ENCODE measurements at regions not wholly inside any gene's neighbourhood (a gene's known extent, or its start where the extent isn't known, plus 50 kb on each side); places are given as distances from the start of the nearest gene placed in this dataset.

- no peak for TF ChIP-seq CTCF (conservative IDR thresholded peaks at IDR 0.05; ENCODE audit: low read length)
- TF ChIP-seq EZH2phosphoT487 (IDR thresholded peaks at IDR 0.05; ENCODE audit: borderline replicate concordance), result no peak
- Histone ChIP-seq H3K4me2 (ENCODE audit: low read depth, low read length, poor library complexity, severe bottlenecking) (peak overlapping the region; percentile 8), H3K79me2 (ENCODE audit: insufficient read depth, low read length) (no peaks in the 10 kb centered on the region), H3K9ac (ENCODE audit: low read depth, low read length, poor library complexity, severe bottlenecking) (peak overlapping the region; percentile 49), H3K9me3 (ENCODE audit: insufficient read depth, low read depth, low read length) (no peaks in the 10 kb centered on the region; the same call in 1 of the 2 replicates), H3F3A (ENCODE audit: low read depth) (peaks cover 7% of the 10 kb centered on the region; the same call in 1 of the 2 replicates), H3K4me3 (ENCODE audit: low read length, poor library complexity, severe bottlenecking) (no peak overlapping the region), H3K9me2 (replicated peaks; ENCODE audit: low read depth, low read length) (no peaks in the 10 kb centered on the region), H2AFZ (ENCODE audit: low read length) (no peak overlapping the region), H3K4me1 (ENCODE audit: insufficient read depth, low read length, poor library complexity, severe bottlenecking) (peaks cover 69% of the 10 kb centered on the region), H4K20me1 (ENCODE audit: insufficient read depth, low read length, poor library complexity, severe bottlenecking) (no peaks in the 10 kb centered on the region), H3K27me3 (ENCODE audit: insufficient read depth, low read length, poor library complexity, severe bottlenecking) (no peaks in the 10 kb centered on the region), H3K36me3 (ENCODE audit: insufficient read depth, low read length) (no peaks in the 10 kb centered on the region)
Observed at GRCh38 chr7:142362349-142362748, 104.5 kb upstream of the PRSS58 start.

- no peak overlapping the region for H3K4me2 ChIP-seq (ENCODE audit: low read depth, low read length, poor library complexity, severe bottlenecking)
- no peak overlapping the region for H2AFZ ChIP-seq (ENCODE audit: low read length)
- peaks cover 14% of the 10 kb centered on the region for H3K79me2 ChIP-seq (ENCODE audit: insufficient read depth, low read length)
- H3K9me3 ChIP-seq (ENCODE audit: insufficient read depth, low read depth, low read length), result no peaks in the 10 kb centered on the region
- peaks cover 12% of the 10 kb centered on the region; the same call in 1 of the 2 replicates for H3F3A ChIP-seq (ENCODE audit: low read depth)
- peak overlapping the region; percentile 83 for H3K9ac ChIP-seq (ENCODE audit: low read depth, low read length, poor library complexity, severe bottlenecking)
- H3K4me3 ChIP-seq (ENCODE audit: low read length, poor library complexity, severe bottlenecking), result no peak overlapping the region
- no peaks in the 10 kb centered on the region for H3K36me3 ChIP-seq (ENCODE audit: insufficient read depth, low read length)
- no peaks in the 10 kb centered on the region for H3K27me3 ChIP-seq (ENCODE audit: insufficient read depth, low read length, poor library complexity, severe bottlenecking)
- H4K20me1 ChIP-seq (ENCODE audit: insufficient read depth, low read length, poor library complexity, severe bottlenecking), result no peaks in the 10 kb centered on the region
- H3K9me2 ChIP-seq (replicated peaks; ENCODE audit: low read depth, low read length), result no peaks in the 10 kb centered on the region
- H3K4me1 ChIP-seq (ENCODE audit: insufficient read depth, low read length, poor library complexity, severe bottlenecking), result peaks cover 90% of the 10 kb centered on the region
- TF ChIP-seq EZH2phosphoT487 (IDR thresholded peaks at IDR 0.05; ENCODE audit: borderline replicate concordance) (no peak), CTCF (conservative IDR thresholded peaks at IDR 0.05; ENCODE audit: low read length) (no peak)
Observed at GRCh38 chr7:142359694-142360279, 101.9 kb upstream of the PRSS58 start.

- Histone ChIP-seq H4K20me1 (ENCODE audit: insufficient read depth, low read length, poor library complexity, severe bottlenecking) (no peaks in the 10 kb centered on the region), H3F3A (ENCODE audit: low read depth) (peaks cover 12% of the 10 kb centered on the region; the same call in 1 of the 2 replicates), H3K9me2 (replicated peaks; ENCODE audit: low read depth, low read length) (no peaks in the 10 kb centered on the region), H3K36me3 (ENCODE audit: insufficient read depth, low read length) (no peaks in the 10 kb centered on the region), H3K9me3 (ENCODE audit: insufficient read depth, low read depth, low read length) (no peaks in the 10 kb centered on the region), H3K4me2 (ENCODE audit: low read depth, low read length, poor library complexity, severe bottlenecking) (peak overlapping the region; percentile 61), H2AFZ (ENCODE audit: low read length) (peak overlapping the region; percentile 72), H3K9ac (ENCODE audit: low read depth, low read length, poor library complexity, severe bottlenecking) (peak overlapping the region; percentile 87), H3K79me2 (ENCODE audit: insufficient read depth, low read length) (peaks cover 32% of the 10 kb centered on the region), H3K4me3 (ENCODE audit: low read length, poor library complexity, severe bottlenecking) (peak overlapping the region; percentile 47), H3K27me3 (ENCODE audit: insufficient read depth, low read length, poor library complexity, severe bottlenecking) (no peaks in the 10 kb centered on the region), H3K4me1 (ENCODE audit: insufficient read depth, low read length, poor library complexity, severe bottlenecking) (peaks cover 85% of the 10 kb centered on the region)
- TF ChIP-seq CTCF (conservative IDR thresholded peaks at IDR 0.05; ENCODE audit: low read length), result peak; percentile 97
- TF ChIP-seq EZH2phosphoT487 (IDR thresholded peaks at IDR 0.05; ENCODE audit: borderline replicate concordance), result no peak
Observed at GRCh38 chr7:142357953-142358520, 100.2 kb upstream of the PRSS58 start.

Data from Loucy (cell line).